SIG-M5 treated with dmso at 0.1 percent for 504 hours (cell line): ENCODE measurements at regions not wholly inside any gene's neighbourhood (a gene's known extent, or its start where the extent isn't known, plus 50 kb on each side); places are given as distances from the start of the nearest gene placed in this dataset.
A peak's percentile ranks its signal among the peaks of the same experiment; 100 is the strongest.
"Not testable (repeated sequence)": the region's sequence is repeated elsewhere in the genome, so short reads cannot be mapped to it uniquely, and the experiment has no call there.

Experiments
- DNase-seq: peaks from one replicate; lab custom pipeline; 2025; ENCODE audit not compliant: unreplicated experiment; lab: John Stamatoyannopoulos, UW

DNA sequence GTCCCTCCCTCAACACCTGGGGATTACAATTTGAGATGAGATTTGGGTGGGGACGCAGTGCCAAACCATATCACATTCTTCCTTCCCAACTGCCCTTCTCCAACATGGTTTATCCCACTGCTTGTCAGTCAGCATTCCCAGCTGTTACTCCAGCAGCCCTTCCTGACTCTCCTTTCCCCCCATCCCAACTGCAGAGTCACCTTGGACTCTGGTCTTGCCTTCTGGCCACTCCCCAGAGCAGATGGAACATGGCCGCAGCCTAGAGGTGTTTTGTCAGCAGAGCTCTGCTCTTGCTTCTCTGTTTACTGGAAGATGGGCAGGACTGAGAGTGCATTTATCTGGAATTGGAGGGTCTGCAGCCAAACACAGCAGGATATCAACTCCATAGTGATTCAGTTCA lies 51.2 kb upstream of the MEX3C start:
- DNase-seq, result no peak

DNA sequence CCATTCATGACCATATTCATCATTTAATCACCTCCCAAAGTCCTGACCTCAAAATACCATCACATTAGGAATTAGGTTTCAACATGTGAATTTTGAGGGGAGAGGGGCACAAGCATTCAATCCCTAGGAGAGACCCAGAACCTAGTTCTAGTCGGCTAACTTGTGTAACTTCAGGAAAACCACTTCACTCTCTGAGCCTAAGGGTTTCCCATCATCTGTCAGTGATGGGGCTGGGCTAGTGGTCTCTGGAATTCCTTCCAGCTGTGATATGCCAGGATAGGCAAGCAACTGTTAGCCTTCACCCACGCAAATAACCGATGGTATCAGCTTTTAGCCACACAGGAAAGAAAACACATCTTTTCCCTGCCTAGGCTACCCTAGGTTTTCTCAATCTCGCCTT lies 52.5 kb upstream of the MEX3C start:
- no peak for DNase-seq

DNA sequence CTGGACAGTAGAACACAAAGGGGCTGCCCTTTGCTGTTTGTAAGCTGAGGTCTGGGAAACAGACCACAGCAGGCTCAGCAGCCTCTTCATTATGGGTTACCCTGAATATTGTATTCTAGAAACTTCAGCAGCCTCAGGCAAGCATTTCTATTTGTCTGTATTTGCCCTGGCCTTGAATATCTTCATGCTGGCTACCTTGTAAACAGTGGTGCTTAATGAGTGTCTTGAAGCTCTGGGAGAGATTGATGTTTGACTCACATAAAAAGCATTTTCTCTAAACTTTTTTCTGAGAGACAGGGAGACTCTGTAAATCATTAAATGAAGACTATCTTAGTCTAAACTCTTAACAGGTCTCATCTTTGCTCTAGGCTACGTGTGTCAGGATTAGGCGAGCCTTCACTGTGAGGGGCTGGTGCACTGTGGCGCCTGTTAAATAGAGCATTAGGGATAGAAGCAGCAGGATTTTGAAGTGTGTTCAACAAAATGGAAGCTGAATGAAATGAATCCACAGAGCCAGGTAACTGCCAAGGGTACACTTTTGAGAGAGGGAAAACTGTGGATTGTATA lies 53.1 kb upstream of the MEX3C start:
- no peak for DNase-seq

DNA sequence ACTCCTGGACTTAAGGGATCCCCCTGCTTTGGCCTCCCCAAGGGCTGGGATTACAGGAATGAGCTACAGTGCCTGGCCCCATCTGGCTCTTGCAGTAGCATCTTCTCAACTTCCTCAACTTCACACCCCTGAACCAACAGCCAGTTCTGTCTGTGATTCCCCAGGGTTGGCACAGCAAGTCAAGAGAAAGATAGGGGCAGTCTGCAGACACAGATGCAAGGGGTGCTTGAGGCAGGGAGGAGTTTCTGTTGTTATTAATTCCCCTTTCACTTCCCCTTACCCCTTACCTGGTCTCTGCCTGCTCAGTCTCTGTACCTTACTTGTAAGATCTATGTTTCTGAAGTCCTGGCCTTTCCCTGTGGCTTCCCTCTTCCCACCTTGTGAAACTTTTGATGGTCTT lies 54.1 kb upstream of the MEX3C start:
- DNase-seq, result peak; percentile 12

DNA sequence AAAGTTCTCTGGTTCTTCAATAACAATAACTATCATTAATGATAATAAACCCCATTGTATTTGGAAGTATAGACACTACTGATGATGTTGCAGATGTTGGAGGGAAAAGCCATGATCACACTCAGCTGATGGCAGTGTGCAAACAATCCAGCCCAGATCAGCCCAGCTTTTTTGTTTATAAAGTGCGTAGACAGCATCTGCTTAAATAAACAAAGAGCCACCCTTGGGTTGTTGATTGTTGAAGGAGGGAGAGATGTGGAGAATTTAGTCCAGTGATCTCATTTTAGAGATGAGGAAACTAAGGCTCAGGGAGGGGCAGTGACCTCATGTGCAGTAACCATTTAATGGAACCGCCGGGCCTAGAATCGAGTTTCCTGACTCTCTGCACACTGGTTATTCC lies 56.0 kb upstream of the MEX3C start:
- DNase-seq, result no peak

DNA sequence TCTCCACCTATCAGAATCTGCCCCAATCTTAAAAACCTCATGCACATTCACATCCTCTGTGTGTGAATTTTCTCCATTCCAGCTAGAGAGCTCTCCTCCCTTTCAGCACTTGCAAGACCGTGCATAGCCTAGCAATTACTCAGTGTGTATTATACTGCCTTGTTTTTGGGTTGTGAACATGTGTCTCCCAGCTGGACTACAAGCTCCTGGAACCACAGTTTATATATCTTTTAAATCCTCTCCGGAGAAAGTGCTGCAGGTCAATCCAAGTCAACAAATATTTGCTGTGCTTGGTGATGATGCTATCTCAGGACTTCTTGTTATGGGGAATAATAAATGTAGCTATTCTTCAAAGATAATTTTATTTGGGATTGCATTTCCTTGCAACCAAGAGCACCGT lies 58.2 kb upstream of the MEX3C start:
- DNase-seq, result no peak

DNA sequence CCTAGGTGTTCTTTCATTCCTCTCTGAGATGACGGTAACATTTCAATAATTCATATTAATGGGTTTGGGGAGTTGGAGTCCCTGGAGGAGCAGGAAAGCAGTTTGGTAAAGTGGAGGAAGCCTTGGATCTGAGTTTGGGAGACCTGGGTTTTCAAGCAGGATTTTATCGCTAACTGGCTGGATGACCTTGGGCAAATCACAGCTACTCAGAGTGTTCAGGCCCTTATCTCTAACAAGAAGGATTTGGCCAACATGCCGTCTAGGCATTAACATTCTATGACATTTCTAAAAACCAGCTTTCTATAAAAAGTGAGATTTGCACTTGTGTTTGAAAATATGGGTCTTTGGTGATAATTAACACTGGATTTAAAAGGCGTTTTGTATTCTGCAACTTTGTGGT lies 59.7 kb upstream of the MEX3C start:
- no peak for DNase-seq

DNA sequence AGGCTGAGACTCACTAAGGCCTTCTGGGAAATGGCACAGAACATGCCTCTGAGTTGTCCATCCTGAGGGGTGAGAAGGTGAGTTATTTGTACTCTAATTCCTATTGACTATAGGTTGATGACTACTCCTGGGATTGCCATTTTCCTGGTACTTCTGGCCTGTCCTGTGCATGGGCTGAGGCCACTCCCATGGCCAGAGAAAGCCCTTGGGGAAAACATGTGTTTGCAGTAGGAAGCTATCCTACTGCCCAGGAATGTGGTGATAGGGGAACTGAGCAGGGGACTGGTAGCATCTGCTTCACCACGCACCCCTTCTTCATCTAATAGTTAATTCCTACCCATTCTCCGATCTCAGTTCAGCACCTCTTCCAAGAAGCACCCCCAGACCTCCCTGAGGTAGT lies 62.6 kb upstream of the MEX3C start:
- no peak for DNase-seq

DNA sequence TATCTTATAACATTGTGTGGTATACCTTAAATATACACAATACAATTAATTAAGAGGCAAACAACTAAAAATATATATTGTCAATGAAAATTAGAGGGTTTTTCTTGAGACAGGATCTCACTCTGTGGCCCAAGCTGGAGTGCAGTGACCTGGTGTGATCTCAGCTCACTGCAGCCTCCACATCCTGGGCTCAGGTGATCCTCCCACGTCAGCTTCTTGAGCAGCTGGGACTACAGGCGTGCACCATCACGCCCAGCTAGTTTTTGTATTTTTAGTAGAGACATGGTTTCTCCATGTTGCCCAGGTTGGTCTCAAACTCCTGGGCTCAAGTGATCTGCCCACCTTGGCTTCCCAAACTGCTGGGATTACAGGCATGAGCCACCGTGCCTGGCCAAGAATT lies 68.6 kb upstream of the MEX3C start:
- not testable (repeated sequence) for DNase-seq

DNA sequence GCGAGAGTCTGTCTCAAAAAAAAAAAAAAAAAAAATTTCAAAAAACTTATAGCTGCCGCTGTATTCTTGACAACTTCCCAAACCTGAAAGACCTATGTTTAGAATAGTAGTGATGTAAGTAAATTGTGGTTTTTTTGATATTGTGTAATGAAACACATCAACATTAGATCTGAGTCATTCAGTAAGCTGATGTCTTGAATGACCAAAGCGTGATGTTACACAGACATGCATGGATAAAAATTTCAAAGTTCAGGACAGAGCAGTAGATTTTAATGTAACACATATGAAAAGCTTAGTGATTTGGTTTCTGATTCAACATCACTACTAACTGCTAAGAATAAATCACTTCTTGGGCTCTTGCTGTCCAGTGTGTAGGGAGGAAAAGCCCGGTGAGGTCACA lies 69.3 kb upstream of the MEX3C start:
- DNase-seq, result peak; percentile 84

DNA sequence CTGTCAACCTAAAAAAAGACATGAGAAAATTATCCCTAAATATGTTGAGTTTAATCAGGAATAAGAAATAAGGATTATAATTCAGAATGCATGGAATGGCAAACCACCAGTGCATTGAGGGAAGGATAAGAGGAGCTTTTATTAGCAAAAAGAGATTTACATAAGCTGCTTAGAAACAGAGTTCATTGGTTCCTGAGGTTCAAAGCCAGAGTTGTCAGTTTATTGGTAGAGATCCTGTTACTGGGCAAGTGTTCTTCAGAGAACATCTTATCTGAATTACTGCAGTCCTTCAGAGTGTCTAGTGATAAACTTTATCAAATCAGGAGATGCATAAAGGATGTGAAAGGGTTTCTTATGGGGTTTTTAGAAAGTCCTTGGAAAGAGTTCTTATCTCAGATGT lies 76.0 kb upstream of the MEX3C start:
- no peak for DNase-seq

DNA sequence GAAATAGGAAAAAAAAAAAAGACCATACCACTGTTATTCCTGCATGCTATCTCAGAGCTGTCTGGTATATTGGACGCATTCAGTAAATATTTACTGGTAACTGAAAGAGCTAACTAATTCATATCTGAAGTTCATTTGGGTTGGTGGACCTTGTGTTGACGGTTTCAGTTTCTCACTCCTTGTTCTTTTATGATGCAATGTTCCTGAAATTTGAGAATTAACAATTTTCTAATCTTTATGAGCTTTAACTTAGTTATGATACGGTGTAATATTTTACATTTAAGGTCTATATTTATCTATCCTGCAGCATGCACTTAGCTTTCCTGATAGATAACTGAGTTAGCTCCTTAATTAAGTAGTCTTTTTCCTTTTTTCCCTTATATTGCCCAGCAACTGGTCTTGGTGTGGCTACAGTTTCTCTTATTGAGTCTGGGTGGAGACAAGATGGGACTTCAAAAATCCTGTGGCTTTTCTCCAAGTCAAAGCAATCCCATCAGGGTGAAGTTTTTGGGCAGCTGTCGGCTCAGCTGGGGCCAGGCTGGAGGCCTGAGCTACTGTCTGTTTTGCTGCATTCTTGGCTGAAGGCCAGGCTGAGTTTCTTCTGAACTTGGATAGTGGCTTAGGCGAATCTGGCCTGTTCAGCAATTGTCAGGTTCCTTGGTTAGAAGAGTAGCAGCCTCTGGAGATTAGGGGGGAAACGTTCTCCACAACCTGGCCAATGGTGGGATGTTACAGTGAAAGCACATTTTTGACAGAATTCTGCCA lies 78.4 kb upstream of the MEX3C start:
- DNase-seq, result no peak

DNA sequence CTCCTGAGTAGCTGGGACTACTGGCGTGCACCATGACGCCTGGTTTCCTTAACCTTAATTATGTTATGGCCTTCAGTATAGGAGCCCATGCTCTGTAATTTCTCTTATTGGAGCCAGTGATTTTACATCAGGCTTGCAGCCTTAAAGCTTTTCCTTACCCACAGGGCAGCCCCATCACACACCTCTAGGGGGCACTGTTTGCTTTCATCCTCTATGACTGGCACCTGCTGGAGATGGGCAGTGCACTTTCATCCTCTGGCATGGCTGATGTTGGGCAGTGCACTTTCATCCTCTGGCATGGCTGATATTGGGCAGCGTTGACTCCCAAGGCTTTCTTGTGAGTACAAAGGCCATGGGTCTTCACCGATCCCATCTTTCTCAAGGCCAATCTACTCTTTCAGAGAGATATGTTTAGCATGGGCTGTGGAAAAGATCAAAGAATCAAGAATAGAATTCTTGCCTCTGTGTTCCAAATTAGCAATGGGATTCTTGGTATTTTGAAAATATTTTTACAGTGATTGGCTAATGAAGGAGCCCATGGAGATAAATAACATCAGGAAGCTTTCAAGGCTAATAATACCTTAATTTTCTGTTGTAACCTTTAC lies 80.7 kb upstream of the MEX3C start:
- no peak for DNase-seq

DNA sequence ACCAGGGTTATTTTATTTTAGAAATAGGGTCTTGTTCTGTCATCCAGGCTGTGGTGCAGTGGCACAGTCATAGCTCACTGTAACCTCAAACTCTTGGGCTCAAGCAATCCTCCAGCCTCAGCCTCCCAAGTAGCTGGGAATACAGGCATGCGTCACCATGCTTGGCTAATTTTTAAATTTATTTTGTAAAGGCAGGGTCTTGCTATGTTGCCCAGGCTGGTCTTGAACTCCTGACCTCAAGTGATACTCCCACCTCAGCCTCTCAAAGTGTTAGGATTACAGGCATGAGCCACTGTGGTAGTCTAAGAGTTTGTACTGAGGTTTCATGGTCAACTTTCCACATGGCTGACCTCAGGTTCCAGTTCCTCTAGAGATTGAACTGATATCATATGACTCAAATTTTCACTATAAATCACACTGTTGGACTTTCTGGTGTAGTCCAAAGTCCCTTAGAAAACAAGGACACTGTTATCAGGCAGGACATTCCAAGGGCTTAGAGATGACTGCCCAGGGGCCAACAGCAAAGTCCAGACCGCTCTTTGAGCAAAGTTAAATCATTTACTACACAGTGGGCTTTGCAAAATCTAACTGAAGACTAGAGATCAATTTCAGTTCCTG lies 82.0 kb upstream of the MEX3C start:
- DNase-seq, result no peak

DNA sequence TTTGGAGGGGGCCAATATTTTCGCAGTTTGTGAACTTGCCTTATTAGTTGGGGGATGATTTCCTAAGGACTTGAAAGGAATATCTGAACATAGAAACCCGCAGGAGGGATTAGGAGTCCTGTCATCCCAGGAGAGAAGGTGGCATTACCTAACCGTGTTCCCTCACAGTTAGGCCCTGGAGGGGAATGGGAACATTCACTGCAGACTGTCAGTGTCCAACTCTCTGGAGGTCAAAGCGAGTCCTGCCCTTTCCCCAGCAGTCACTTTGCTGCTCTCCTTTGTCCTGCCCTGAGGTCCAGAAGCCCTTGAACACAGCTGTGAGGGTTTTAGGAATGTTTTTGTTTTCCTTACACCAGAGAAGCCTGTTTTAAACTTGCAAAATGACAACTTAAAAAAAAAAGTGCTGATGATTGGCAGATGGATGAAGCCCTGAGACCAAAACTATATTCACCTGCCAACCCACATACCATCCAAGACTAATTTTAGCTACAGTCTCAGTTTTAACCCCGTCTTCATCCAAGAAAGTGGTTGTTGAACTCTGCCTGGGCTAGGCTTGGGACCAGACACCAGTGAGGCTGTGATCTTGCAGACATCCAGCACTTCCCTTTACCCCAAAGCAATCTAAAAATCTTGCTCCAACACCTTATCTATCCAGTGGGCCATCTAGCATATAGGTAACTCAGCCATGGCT lies 90.5 kb upstream of the MEX3C start:
- DNase-seq, result no peak

DNA sequence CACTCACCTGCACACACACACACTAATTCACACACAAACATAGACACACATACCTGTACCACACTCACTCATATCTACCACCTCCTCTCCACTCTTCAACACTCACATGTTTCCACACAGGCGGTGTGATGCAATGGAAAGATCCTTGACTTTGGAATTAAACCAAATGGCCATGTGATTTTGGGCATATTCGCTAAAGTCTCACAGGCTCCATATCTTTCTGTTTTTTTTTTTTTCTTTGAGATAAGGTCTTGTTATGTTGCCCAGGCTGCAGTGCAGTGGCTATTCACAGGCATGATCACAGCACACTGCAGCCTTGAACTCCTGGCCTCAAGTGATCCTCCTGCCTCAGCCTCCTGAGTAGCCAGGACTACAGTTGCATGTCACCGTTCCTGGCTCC lies 91.1 kb upstream of the MEX3C start:
- no peak for DNase-seq

DNA sequence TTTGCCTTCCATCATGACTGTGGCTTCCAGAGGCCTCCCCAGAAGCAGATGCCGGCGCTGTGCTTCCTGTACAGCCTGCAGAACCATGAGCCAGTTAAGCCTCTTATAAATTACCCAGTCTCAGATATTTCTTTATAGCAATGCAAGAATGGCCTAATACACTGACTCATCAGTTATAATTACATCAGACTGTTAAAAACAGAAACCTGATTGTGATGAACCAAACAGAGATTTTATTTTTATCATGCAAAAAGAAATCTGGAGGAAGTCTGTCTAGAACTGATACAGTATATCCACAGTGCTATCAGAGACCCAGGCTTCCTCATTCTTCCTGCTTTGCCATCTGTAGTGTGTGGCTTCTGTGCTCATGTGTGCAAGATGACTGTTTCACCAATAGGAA lies 93.4 kb upstream of the MEX3C start:
- no peak for DNase-seq

DNA sequence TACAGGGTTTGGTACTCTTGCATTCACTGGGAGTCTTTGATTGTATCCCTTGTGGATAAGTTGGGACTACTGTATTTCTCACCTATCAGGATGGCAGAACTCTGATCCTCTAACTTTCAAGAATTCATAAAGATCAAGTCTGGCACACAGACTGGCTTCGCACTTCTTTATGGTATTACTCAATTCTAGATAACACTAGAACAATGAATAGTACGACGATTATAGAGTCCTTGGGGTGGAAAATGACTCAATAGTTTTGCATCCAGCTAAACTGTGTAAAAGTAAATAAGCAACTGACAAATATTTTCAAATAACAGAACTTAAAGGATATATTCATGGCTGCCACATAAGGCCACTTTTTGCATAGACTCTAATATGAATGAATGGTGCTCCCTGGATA lies 103.4 kb upstream of the MEX3C start:
- no peak for DNase-seq

DNA sequence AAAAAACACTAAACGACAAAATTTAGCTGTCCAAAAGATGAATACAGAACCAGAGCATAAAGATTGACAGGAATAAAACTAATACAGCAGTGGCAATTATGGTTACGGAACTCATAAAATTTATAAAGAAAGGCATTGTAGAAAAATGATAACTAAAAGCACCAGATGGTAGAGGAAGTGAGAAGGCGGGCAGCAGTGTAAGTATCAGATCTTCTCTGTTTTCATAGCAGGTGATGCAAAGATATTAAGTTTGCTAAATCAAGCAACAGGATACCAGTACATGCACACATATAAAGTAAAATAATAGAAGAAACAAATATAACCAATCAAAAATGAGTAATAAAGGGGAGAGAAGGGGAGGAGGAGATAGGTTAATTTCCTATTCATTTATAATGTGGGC lies 103.9 kb upstream of the MEX3C start:
- DNase-seq, result no peak

DNA sequence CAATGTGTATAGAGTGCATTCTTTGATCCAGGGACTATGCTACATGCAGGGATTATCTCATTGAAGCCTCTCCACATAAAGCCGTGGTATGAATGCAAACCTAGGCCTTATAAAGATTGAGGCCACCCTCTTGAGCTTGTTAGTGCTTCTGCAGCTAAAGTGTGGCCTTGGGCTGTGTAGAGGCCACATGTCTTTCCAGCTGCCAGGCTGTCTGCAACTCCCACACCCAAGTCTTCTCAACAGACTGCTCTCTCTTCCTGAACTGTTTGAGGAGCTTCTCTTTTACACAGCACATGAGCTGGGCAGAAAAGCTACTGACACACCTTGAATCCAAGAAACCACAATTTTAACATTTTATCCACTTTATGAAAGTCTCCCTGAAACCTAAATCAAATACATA lies 119.2 kb upstream of the MEX3C start:
- no peak for DNase-seq

DNA sequence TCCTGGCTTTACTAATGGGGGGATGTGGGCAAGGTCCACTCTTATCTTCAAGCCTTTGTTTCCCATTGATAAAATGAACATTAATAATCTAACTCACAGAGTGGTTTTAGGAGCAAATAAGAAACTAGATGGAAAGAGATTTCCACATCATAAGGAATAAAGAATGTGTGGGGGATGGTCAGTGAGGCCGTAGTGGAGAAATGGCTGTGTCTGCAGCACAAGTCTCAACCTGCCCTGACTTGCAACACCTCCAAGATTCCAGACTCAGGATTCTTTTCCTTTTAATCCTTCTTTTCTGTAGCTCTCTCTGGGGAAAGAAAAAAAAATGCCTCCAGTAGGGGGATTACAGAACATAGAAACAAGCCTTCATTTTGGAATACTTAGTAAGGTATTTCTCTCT lies 124.2 kb upstream of the MEX3C start:
- no peak for DNase-seq

DNA sequence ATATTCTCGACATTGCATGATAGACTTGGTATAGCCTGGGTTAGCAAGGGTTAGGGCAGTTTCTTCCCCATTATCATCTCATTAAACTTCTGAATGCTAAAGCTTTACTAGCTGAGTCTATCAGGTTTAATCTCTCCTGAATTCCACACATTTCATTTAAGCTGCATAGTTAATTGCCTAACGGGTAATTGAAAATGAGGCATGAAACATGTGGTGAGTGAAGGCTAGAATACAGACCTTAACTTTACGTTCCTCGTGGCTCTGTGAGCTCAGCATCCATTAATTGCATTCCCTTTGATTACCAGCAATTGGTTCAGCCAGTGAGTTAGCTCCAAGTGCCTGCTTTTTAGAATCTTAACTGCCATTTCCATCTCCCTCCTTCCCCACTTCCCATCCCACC lies 126.5 kb upstream of the MEX3C start:
- no peak for DNase-seq
